ENCODE measurements at regions not wholly inside any gene's neighbourhood (a gene's known extent, or its start where the extent isn't known, plus 50 kb on each side); places are given as distances from the start of the nearest gene placed in this dataset.

- TF ChIP-seq, protein P1, sequence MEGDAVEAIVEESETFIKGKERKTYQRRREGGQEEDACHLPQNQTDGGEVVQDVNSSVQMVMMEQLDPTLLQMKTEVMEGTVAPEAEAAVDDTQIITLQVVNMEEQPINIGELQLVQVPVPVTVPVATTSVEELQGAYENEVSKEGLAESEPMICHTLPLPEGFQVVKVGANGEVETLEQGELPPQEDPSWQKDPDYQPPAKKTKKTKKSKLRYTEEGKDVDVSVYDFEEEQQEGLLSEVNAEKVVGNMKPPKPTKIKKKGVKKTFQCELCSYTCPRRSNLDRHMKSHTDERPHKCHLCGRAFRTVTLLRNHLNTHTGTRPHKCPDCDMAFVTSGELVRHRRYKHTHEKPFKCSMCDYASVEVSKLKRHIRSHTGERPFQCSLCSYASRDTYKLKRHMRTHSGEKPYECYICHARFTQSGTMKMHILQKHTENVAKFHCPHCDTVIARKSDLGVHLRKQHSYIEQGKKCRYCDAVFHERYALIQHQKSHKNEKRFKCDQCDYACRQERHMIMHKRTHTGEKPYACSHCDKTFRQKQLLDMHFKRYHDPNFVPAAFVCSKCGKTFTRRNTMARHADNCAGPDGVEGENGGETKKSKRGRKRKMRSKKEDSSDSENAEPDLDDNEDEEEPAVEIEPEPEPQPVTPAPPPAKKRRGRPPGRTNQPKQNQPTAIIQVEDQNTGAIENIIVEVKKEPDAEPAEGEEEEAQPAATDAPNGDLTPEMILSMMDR (IDR thresholded peaks at IDR 0.05; ENCODE audit: low read length): no peak
- TF ChIP-seq EZH2 (optimal IDR thresholded peaks at IDR 0.05; ENCODE audit: low read depth, low read length): no peak
These were observed 69.7 kb upstream of the KL start for GRCh38 chr13:32946558-32946957.

All from MM.1S (cell line).